HepG2 (cell line): ENCODE measurements at regions not wholly inside any gene's neighbourhood (a gene's known extent, or its start where the extent isn't known, plus 50 kb on each side); places are given as distances from the start of the nearest gene placed in this dataset.

Experiments used
- ATAC-seq: fragments of 200-7000 bp; cut with Tn5 transposase; 3 replicates; pipeline ENCODE4 v1.9.1; 2020; ENCODE audit warnings: mild to moderate bottlenecking, moderate library complexity
- BruUV-seq: library from RNA; stranded (reverse); fragments of 400-500 nt; replicated peaks from 2 replicates; lab custom pipeline; 2021; lab: Mats Ljungman, UMichigan
- CTCF ChIA-PET: fragments of 300-600 bp; formaldehyde crosslinking; extraction: SDS; loops from one replicate; lab custom pipeline; 2021; ENCODE audit warnings: low total read pairs, inconsistent platforms, low intra/inter-chr PET ratio; lab: Yijun Ruan, JAX
- POLR2A ChIA-PET: fragments of 350-600 bp; sonication (Branson Sonifier 250); formaldehyde crosslinking; loops from one replicate; lab custom pipeline; 2020; ENCODE audit warnings: antibody characterized with exemption, inconsistent platforms; lab: Yijun Ruan, JAX
- DNase-seq: peaks from one replicate; pipeline ENCODE4 v3.0.0-alpha.2; 2015; ENCODE audit warnings: low spot score
- FAIRE-seq: peaks from 3 replicates; lab custom pipeline; 2011; peaks lifted over from hg19 to GRCh38; lab: Jason Lieb, UNC
- H2AFZ ChIP-seq: one replicate; pipeline ENCODE4 v1.6.1; 2011; ENCODE audit warnings: low read length, inconsistent platforms
- H3K27ac ChIP-seq: fragments of 300-600 bp; 3 replicates; pipeline ENCODE4 v1.8.0; 2011; ENCODE audit warnings: mixed run types, mild to moderate bottlenecking, mixed read lengths, low read length, inconsistent platforms; ENCODE audit not compliant: insufficient read depth; ENCODE audit errors: extremely low read length
- H3K27me3 ChIP-seq, 2 experiments: fragments of 200-600 bp in 1 of 2; 2 replicates in 1 of 2; 3 replicates in 1 of 2; pipeline versions ENCODE4 v1.6.0 to v1.8.0; 2011; ENCODE audit warnings: low read length in 2 of 2, mild to moderate bottlenecking in 2 of 2, moderate library complexity in 2 of 2, inconsistent platforms in 1 of 2; ENCODE audit not compliant: insufficient read depth in 2 of 2, control insufficient read depth in 1 of 2
- H3K36me3 ChIP-seq, 2 experiments: fragments of 200-600 bp in 1 of 2; replicated peaks in 1 of 2; 2 replicates in 1 of 2; 3 replicates in 1 of 2; pipeline versions ENCODE4 v1.5.1 to v1.8.0; 2011; ENCODE audit warnings: low read length in 2 of 2, inconsistent platforms in 1 of 2; ENCODE audit not compliant: insufficient read depth in 2 of 2, control insufficient read depth in 1 of 2
- H3K4me1 ChIP-seq: 2 replicates; pipeline ENCODE4 v1.5.1; 2012; ENCODE audit warnings: low read length, inconsistent platforms; ENCODE audit not compliant: insufficient read depth
- H3K4me2 ChIP-seq: 2 replicates; pipeline ENCODE4 v1.6.0; 2011; ENCODE audit warnings: low read depth, low read length, inconsistent platforms
- H3K4me3 ChIP-seq, 3 experiments: fragments of 200-600 bp in 1 of 3; sonication (generic), shearing (Covaris generic) in 1 of 3; replicated peaks in 1 of 3; 2 replicates each; pipeline ENCODE4 v1.5.1; 2011 to 2016; ENCODE audit warnings: low read length in 3 of 3, inconsistent platforms in 2 of 3, low read depth in 2 of 3, mild to moderate bottlenecking in 2 of 3, control low read depth in 1 of 3, mixed read lengths in 1 of 3; ENCODE audit not compliant: insufficient read depth in 1 of 3
- H3K79me2 ChIP-seq: one replicate; pipeline ENCODE4 v1.6.1; 2011; ENCODE audit warnings: low read length, inconsistent platforms; ENCODE audit not compliant: insufficient read depth
- H3K9ac ChIP-seq: 2 replicates; pipeline ENCODE4 v1.6.0; 2011; ENCODE audit warnings: mild to moderate bottlenecking, low read depth, low read length, inconsistent platforms; ENCODE audit not compliant: insufficient read depth
- H3K9me3 ChIP-seq: 2 replicates; pipeline ENCODE4 v1.5.1; 2012; ENCODE audit warnings: mild to moderate bottlenecking, low read length
- H4K20me1 ChIP-seq: 2 replicates; pipeline ENCODE4 v1.6.0; 2011; ENCODE audit warnings: inconsistent platforms, mild to moderate bottlenecking, low read length, moderate library complexity; ENCODE audit not compliant: insufficient read depth
- EEA1 ChIP-seq: sonication (generic); formaldehyde crosslinking; IDR thresholded peaks from 2 replicates; pipeline ENCODE4 v1.5.1; 2020; ENCODE audit warnings: mild to moderate bottlenecking, missing genetic modification reagents, borderline replicate concordance
- MAF1 ChIP-seq: sonication (generic); formaldehyde crosslinking; IDR thresholded peaks from 2 replicates; pipeline ENCODE4 v1.5.0; 2020; ENCODE audit warnings: missing genetic modification reagents, borderline replicate concordance
- MXD4 ChIP-seq: IDR thresholded peaks from 2 replicates; pipeline ENCODE4 v1.6.1; 2016; ENCODE audit warnings: mild to moderate bottlenecking, missing biosample characterization, missing genetic modification reagents
- NFKBIZ ChIP-seq: IDR thresholded peaks from 2 replicates; pipeline ENCODE4 v1.6.1; 2018; ENCODE audit warnings: missing genetic modification reagents, missing compliant biosample characterization
- RCOR2 ChIP-seq: IDR thresholded peaks from 2 replicates; pipeline ENCODE4 v1.6.1; 2016; ENCODE audit warnings: missing biosample characterization, missing genetic modification reagents
- REL ChIP-seq: sonication (generic); formaldehyde crosslinking; conservative IDR thresholded peaks from 2 replicates; pipeline ENCODE4 v1.8.0; 2022; ENCODE audit warnings: mild to moderate bottlenecking, missing genetic modification reagents, moderate library complexity
- REST ChIP-seq, 2 experiments: IDR thresholded peaks; 2 replicates each; pipeline ENCODE4 v1.6.1; 2011 to 2012; ENCODE audit warnings: low read length in 2 of 2, borderline replicate concordance in 1 of 2, low read depth in 1 of 2, mild to moderate bottlenecking in 1 of 2, moderate library complexity in 1 of 2
- SRY ChIP-seq: sonication (generic); formaldehyde crosslinking; IDR thresholded peaks from 2 replicates; pipeline ENCODE4 v1.8.0; 2022; ENCODE audit warnings: mild to moderate bottlenecking, missing genetic modification reagents
- WGBS: methylation state at CpG from one replicate; pipeline ENCODE4 v1.1.6; 2017; ENCODE audit warnings: low lambda C conversion rate; 5-methylcytosine and 5-hydroxymethylcytosine counted together
- in situ Hi-C: cut with HindIII; loops from 2 replicates; pipeline ENCODE4 v1.10.0; 2017; ENCODE audit warnings: low pct_unique_long_range_greater_than_20kb; ENCODE audit not compliant: extremely low pct_ligation_motif_present
- intact Hi-C: fragments of 100-400 bp; cut with micrococcal nuclease; formaldehyde crosslinking; loops from one replicate; pipeline ENCODE4 v1.10.0; 2022; ENCODE audit not compliant: unreplicated experiment
- TF ChIP-seq, protein P1 (sequence below): sonication (generic); formaldehyde crosslinking; IDR thresholded peaks from 2 replicates; pipeline ENCODE4 v1.8.1; 2023; ENCODE audit warnings: missing genetic modification reagents, mild to moderate bottlenecking, borderline replicate concordance

GRCh38 chr5:96610747-96611146 lies 51.4 kb upstream of the CAST start:
- H3K36me3 ChIP-seq = no peaks in the 10 kb centered on the region
- H3K4me2 ChIP-seq = no peak overlapping the region
- no peaks in the 10 kb centered on the region for H3K9me3 ChIP-seq
- FAIRE-seq (no peak), ATAC-seq (no peak), DNase-seq (no peak)
- no peaks in the 10 kb centered on the region for H4K20me1 ChIP-seq
- TF ChIP-seq REST (IDR thresholded peaks at IDR 0.05; ENCODE audit: borderline replicate concordance in 1 of 2, low read depth in 1 of 2, low read length in 2 of 2) = no peak
- no peak for TF ChIP-seq MAF1 (CRISPR knock-in tag)
- no peak for TF ChIP-seq MXD4 (CRISPR knock-in tag)
- no peak for TF ChIP-seq EEA1 (CRISPR knock-in tag)
- TF ChIP-seq NFKBIZ (CRISPR knock-in tag) = no peak
- no peak for TF ChIP-seq REL (CRISPR knock-in tag)
- TF ChIP-seq, protein P1, sequence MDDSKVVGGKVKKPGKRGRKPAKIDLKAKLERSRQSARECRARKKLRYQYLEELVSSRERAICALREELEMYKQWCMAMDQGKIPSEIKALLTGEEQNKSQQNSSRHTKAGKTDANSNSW (CRISPR knock-in tag) = no peak
- TF ChIP-seq RCOR2 (CRISPR knock-in tag) = no peak
- TF ChIP-seq SRY (CRISPR knock-in tag) = no peak
- intact Hi-C loops = no loop called here
- H3K9ac ChIP-seq = no peak overlapping the region
- no TSS peak for BruUV-seq
- POLR2A ChIA-PET = no interaction called here
- no peaks in the 10 kb centered on the region for H3K79me2 ChIP-seq
- CTCF ChIA-PET = no interaction called here
- no peaks in the 10 kb centered on the region for H3K27me3 ChIP-seq
- peaks cover 21% of the 10 kb centered on the region for H3K4me1 ChIP-seq
- in situ Hi-C loops = loop anchor here (5.0 to 25.0 kb wide), 2 partner anchors 77 to 552 kb away; no protein-coding TSS in a partner anchor
- 87% methylated on average over 4 of the region's 4 CpGs for WGBS
- no peak overlapping the region for H3K4me3 ChIP-seq
- no peak overlapping the region for H2AFZ ChIP-seq
- no peak overlapping the region for H3K27ac ChIP-seq
